ENCODE measurements at regions not wholly inside any gene's neighbourhood (a gene's known extent, or its start where the extent isn't known, plus 50 kb on each side); places are given as distances from the start of the nearest gene placed in this dataset.
"Not testable (repeated sequence)": the region's sequence is repeated elsewhere in the genome, so short reads cannot be mapped to it uniquely, and the experiment has no call there.

DNA sequence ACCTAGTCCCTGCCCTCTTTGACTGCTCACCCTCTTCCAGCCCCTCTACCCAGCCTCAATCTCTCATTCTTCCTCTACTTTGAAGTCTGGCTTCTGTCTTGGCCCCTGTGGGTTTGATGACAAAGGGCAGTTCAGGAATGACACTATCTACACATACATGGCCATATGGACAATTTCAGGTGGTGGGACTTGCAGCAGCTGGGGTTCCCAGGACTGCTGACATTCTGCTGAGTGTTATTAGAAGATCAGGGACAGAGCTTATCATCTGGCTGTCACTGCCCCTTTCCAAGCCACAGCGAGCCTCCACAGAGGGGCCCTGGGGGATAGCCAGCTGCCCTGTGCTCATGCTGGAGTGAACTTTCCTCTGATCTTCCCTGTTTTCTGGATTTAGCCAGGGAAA is 97.4 kb upstream of the IPO9 start:
- DNase-seq = no peak

DNA sequence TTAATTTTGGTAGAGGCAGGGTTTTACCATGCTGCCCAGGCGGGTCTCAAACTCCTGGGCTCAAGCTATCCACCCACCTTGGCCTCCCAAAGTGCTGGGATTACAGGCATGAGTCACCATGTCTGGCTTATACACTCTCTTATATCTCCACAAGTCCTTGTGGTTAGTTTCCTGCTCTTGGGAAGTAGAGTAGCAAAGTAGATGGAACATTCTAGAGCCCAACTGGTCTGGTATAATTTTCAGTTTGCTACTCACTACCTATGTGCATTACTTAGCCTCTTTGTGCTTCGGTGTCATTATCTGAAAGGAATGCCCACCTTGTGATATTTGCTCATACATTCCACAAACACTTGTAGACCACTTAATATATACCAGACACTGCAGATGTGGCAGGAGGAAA is 96.6 kb upstream of the IPO9 start:
- DNase-seq = no peak

DNA sequence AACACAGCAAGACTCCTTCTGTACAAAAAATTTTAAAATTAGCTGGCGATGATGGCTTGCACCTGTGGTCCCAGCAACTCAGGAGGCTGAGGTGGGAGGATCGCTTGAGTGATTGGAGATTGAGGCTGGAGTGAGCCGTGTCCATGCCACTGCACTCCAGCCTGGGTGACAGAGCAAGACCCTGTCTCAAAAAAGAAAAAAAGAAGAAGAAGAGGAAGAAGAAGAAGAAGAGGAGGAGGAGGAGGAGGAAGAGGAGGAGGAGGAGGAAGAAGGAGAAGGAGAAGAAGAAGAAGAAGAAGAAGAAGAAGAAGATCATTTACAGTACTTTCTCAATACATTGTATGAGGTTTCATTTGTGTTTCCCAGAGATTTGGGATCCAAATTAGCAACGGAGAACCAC is 94.7 kb upstream of the IPO9 start:
- not testable (repeated sequence) for DNase-seq

DNA sequence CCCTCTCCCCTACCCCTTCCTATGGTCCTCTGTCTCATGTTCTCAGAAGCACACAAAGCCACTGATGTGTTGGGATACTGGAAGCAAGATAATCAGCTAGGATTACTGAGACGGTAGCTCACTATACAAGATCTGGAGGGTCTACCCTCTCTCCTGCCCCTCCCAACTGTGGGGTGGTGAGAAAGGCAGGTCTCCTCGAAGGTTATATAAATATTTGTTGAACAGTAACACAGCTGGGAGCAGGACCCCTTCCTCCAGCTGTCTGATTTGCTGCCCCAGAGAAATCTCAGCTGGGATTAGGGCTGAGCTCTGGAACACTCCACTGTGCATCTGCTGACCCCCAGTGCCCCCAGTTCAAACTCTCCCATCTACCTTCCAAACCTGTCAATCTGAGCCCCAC is 94.2 kb upstream of the IPO9 start:
- DNase-seq = no peak

DNA sequence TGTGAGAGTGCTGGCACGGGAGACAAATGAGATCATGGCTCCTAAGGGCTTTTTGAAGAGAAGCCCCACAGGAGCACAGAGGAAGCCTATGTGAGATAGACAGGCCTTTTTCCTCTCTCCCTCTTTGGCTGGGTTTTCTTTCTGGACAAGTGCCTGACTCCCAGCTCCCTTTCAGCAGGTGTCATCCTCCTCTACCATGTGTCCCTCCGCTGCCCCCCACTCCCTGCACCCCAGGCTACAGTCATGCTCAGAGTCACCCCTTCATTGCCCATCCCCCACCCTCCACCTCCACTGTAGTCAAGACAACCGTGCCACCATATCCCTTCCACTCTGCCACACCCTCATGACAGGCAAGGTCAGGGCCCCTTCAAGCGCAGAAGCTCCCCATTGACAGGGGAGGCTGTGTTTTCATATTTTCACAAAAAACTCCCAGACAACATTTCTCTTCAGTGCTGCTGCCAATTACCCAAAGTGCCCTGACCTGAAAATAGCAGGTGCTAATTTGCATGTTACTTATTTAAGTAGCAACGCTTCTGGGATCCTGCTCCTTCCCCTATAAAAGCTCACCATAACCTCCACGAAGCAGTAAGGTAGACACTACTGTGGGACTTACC is 92.1 kb upstream of the IPO9 start:
- no peak for DNase-seq

DNA sequence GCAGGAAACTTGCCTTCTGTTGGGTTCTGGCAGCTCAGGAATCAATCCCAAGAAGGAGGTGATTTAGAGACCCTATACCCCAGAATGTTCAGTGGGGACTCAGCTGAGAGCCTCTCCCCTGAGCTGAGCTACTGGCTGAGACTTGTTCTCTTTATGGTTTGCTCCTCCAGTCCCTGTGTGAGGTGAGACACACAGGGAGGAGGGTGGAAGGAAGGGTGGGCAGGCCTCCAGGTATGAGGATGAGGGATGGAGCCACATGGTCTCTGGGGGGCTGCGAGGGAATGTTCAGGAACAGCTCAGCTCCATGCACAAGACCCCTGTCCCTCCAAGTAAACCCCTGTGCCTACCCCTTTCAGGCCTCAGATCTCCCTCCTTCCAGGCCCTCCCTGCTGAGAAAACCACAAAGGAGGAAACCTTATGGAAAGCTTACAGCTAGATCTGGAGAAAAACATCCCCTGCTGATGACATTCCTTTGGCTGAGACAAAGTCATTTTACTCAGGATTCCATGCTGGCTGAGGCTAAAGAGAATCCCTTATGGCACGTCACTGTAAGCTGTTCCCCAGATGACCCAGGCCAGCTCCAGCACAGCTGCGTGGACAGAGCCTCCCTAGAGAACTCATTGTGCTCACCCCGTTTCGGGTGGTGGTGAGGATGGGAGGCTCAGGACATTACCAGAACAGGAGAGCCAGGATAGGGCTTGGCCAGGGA is 91.5 kb upstream of the IPO9 start:
- DNase-seq = no peak

DNA sequence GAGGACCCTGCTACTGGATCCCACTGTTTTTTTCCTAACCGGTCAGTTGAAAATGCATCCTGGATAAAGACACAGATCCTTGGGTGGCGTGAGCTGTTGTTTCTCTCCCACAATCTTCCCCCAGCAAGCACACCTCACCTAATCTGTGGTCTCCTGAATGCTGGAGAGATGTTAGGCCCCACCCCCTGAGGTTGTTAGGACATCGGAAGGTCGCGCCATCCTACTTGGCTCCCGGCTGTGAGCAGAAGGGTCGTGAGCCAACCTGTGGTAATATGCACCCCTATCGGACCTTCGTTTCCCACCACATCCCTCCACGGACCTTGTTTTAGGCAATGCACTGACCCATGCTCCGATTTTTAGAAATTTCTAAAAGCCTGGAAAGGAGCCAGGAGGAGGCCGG is 89.9 kb upstream of the IPO9 start:
- DNase-seq = no peak

DNA sequence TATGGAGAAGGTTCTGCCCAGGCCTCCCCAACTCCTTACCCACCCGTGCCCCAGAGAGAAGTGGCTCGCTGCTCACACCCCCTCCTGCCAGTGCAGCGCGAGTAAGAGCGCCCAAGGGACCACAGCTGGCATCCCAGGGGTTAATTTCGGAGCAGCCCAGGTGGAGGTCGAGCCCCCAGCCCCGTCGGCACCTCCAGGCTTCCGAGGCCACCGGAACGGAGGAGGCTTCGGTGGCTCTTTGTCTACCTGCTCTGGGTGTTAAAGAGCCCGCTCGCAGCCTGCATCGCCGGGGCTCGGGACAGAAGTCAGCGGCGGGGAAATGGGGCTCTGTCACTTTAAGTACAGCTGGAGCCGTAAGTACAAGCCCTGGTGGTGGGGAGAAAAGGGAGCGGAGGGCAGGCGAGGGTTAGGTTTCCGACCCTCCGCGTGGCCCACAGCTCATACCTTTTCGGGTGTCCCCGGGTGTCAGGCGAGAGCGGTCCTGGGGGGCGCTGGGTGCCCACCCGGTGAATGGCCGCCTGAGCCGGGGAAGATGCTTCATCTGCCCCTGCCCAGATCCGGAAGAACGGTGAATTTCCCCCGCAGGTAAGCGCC is 89.4 kb upstream of the IPO9 start:
- DNase-seq = no peak

DNA sequence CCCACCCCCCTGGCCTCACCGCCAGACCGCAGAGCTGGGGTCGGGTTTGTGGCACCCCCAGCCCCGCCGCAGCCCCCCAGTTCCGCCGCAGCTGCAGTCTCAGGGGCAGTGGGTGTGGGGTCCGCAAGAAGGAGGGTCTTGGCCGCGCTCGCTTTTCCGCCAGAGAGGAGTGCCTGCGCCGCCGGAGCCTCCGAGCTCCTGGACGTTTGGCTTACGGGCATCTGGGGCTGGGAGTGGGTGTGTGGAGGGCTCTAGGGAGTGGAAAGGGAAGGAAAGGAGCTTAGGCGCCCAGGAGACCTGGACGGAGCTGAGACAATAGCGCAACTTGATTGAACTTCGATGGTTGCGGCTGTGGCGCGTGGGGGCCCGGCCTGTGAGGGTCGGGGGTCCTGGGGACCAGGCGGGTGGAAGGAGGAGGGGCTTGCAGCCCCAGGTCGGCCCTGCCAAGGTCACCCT is 88.8 kb upstream of the IPO9 start:
- DNase-seq = no peak

DNA sequence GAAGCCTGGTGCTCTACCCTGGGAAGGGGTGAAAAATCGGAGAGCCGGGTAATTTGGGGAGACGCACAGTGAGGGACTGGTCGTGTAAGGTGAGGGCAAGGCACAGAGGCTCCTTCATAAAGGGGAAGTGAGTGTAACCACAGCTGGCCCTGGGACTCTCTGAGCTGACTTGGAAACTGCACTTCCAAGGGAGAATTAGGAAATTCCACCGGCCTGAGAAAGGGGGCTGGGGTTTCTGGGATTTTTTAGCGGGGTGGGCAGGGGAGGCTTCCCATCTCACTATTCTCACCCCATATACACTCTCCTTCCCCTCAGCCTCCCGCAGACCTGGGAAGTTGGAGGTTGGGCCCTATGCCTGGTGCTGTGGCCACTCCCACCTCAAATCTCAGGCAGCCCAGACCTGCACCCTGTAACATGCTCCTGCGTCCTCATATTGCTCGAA is 88.3 kb upstream of the IPO9 start:
- DNase-seq = no peak

DNA sequence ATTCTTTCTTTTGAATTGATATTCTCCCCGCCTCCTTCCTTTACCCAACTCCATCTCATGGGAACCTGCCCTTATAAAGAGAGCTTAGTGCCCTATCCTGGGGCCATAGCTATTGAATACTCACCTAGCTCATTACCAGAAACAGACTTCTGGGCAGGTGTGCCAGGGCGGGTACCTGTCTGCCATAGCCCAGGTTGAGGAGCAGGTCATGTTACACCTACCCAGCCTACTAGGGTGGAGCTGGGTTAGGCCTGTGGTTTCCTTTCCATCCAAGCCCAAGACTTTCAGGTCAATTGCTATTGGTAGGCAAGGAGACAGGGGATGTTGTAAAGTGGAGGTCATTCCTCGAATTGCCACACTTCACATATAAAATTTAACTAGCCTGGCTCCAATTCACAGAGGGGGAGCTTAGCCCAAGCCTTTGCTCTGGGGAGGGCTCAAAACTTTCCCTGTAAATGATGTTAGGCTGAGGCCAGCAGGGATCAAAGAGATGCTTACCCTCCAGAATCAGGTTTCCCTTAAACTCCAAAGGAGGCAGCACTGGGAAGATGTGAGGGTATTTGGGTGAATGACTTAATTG is 87.1 kb upstream of the IPO9 start:
- DNase-seq = no peak

DNA sequence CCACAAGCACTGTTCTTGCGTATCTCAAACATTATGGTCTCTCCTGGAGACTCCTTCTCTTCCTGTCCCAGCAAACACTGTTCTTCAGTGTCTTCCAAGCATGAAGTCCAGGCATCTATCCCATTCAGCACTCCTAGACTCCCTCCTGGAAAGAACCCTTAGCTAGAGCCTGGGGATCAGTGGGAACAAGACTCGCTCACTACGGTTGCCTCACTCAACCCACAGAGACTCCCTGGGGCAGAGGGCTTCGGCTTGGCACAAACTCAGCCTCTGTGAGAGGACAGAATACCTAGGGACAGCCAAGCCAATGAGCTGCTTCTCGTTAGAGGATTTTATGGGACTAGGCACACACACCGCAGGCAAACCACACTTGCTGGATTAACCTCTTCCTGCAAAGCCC is 86.5 kb upstream of the IPO9 start:
- no peak for DNase-seq

DNA sequence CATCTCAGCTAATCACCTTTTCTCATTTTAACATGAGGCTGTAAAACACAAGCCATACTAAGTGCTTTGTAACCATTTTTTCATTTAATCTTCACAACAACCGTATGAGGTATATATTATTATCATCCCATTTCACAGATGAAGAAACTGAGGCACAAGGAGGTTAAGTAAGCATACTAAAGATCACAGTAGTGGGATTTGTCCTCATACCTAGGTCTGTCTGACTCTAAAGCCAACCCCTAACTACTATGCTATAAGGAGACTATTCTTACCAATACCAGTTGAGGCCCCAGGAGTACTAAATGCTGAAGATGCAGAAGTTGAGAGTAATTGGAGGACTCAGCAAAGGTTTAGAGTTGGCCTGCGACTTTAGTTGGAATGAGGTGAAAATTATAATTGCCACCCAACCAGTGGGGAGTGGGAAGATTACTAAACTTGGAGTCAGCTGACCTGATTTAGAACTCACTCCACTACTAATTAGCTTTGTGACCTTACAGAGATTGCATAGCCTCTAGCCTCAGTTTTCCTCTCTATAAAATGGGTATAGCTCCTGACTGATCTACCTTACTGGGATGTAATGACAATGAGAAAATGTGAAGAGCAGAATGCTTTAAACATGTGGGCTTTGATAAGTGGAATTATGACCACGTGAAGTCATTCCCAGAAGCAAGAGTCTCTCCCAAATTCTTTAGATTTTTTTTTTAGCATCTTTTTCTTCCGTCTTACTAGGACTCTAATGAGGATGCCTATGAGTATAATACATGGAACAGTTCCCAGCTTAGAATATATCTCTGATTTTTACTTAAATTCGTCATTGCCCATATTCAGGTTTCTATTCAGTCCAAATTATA is 85.8 kb upstream of the IPO9 start:
- no peak for DNase-seq

DNA sequence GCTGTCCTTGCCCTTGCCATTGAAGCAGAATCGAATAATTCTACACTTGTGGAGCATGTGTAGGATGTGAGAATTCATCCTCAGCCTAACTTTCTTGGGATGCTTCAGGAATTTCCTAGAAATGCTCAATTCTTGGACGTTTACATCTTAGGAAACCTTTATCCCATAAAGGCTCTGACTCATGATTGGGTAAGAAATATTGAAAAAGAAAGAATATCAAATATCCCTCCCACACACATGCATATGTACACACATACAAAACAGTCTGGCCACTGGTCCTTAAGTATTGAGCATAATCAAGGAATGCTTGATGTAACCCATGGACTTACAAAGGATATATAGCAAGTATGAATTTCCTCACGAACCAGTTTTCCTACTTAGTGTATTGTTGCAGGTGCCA is 83.9 kb upstream of the IPO9 start:
- no peak for DNase-seq

DNA sequence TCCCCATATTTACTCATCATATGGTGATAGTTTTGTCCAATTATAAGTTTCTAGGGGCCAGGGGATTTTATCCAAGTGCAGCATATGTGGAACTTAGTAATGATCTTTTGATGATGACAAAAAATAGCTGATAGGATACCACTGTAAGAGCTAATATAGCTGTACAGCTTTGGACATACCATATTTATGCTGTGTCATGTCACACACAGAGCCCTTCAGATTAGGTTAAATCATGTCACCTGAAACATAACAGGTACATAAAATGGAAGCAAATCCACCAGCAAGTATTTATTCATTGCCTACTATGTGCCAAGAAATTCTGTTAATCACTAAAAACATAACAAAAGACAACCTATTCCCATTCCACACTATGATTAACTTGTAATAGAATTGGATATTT is 82.8 kb upstream of the IPO9 start:
- no peak for DNase-seq

DNA sequence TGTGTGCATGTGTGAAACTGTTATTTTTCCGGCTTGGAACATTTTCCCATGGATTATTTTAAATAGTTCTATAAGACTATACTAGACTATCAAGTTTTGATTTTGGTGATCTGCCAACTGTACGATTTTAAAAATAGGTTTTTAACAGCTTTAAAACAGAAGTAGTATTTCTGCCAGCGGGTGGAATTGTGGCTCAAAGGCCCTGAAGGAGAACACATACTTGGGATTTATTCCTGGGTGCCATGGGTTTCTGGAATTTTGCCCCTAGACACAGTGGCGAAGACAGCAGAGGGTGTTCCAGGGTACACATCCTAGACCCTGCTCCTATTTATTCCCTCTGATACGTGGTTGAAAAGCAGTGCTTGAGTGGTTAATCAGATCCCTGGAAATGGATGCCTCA is 81.7 kb upstream of the IPO9 start:
- DNase-seq = no peak

DNA sequence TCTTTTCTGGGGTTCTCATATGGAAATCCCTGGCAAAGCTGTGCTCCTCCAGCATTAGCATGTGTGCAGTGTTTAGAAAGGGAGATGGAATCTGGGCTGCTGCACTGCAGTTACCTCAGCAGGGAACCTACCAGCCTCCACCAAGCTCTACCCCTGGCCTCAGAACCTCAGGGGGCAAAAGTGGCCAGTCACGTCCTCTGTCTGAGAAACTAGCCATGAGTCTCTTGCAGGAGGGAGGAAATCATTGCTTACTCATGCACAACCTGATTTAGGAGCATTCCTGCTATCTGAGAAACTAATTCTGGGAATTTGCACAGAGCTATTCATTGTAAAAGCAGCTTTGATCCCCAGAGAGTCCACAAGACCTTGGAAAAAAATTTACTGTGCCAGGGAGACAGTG is 80.6 kb upstream of the IPO9 start:
- DNase-seq = no peak

DNA sequence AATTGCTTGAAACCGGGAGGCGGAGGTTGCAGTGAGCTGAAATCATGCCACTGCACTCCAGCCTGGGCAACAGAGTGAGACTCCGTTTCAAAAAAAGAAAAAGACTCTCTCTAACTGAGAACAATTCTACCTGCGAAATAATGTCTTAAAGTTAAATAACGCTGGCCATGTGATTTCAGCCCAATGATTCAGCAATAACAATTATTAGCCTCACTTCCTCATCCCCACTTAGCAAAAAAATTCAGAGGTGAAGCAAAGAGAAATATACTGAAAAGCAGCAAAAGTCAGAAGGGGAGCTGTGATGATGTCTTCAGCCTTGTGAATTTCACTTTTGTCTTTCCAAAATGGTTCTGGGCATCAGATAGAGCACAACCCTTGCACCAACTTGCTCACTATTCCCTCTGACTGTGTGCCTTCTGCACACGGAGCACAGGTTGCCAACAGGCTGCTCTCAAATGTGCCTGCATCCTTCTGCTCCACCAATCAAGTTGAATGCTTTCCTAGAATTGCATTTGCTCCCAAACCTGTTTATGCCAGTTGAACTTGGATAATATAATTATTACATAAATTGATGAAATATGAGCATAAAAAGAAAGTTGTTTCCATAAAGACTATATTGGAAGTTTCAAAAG is 79.8 kb upstream of the IPO9 start:
- no peak for DNase-seq

DNA sequence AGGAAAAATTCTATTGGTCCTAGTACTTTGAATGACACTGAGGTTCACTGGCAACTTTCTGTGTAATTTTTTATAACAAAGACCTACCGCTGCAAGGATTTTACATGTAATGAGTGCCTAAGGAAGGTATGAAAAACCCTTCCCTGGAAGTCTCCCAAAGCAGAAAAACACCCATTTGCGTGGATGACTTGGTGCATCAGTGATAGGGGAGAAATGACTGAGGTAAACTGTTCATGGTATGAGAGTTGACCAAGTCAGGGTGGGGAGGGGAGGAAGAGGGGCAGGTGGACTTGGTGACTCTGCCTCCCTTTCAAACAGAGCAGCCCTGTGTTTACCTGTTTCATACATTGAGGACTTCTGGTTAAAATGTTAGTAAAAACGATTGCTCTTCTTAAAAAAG is 78.8 kb upstream of the IPO9 start:
- DNase-seq = no peak

DNA sequence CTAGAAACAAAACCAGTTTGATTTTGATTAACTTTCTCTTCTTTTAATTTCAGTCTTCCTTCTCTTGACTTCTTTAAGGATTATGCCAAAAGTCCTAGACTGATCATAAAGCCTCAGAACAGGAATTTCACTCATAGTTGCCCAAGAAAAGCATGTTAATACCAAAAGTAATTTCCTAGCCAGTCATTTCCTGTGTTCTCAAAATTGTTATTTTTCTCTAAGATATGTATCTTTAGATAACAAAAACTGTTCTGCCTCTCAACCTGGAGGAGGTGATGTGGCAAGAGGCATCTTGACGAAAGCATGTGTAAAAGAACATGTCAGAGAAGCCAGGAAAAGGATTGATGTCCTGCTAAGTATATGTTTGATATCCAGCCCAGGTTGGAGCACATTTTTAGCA is 78.0 kb upstream of the IPO9 start:
- DNase-seq = no peak

DNA sequence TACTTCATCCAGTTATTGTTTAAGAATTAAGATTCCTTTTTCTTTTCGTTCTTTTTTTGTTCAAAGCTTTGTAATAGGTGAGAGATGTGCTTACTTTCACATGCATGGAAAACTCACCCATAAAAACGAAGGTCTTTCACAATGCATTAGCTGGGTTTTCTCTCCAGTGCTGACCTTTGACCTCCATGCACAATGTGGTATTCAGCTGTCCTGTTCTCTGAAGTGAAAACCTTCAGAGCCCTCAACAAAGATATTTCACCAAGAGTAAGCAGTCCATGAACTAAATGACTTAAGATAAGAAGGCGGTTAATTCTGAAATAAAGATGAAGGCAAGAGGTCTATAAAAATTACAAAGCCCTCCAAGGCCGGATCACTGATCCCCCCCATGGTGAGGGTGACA is 77.1 kb upstream of the IPO9 start:
- DNase-seq = no peak

DNA sequence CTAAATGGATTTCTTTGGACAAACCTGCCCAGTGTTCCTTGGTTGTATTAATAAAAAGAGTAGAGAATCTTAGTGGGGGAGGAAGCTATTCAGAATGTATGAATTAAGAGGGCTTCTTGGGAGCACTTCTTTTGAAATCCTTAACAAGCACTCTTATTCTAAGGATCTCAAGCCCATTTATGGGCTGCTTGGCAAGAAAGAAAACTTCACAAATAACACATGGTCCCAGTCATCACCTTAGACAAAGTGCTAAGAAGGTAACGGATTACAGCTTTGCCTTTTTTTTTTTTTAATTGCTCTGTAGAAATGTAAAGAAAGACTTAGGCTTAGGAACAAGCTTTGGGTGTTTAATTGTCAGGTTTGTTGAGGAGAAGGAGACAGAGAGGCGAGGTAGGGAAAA is 76.6 kb upstream of the IPO9 start:
- no peak for DNase-seq

DNA sequence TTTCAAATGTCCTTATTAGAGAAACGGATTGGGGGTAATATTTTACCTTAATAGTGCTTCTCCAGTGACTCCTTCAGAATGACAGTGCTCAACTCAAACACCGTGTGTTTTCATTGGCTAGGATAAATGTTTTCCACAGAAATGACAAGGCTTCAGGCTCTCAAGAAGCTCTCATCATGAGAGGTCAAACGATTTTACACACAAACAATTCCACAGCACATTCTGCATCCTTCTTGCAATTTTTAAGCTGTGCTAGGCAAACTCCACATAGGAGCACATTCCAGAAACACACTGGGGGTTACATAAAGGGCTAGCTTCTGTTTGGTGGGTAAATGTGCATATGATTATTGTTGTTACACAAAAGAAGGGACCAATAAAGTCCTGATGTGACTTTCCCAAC is 75.5 kb upstream of the IPO9 start:
- no peak for DNase-seq
